NT2/D1 (cell line): ENCODE measurements at regions not wholly inside any gene's neighbourhood (a gene's known extent, or its start where the extent isn't known, plus 50 kb on each side); places are given as distances from the start of the nearest gene placed in this dataset.

ENCODE experiments used
- YY1 ChIP-seq: IDR thresholded peaks from 2 replicates; pipeline ENCODE4 v1.6.1; 2011; ENCODE audit not compliant: insufficient read length, insufficient read depth
- ZNF274 ChIP-seq: IDR thresholded peaks from 2 replicates; pipeline ENCODE4 v1.6.1; 2011; ENCODE audit warnings: mild to moderate bottlenecking, low read depth, low read length

- TF ChIP-seq YY1 (no peak), ZNF274 (no peak)
Measured at GRCh38 chr7:28891192-28891875, 66.8 kb downstream of the TRIL start.
